Prostate gland (tissue), 2 donors: ENCODE measurements at regions not wholly inside any gene's neighbourhood (a gene's known extent, or its start where the extent isn't known, plus 50 kb on each side); places are given as distances from the start of the nearest gene placed in this dataset.

Experiments used
- DNase-seq: peaks from one replicate; pipeline ENCODE4 v3.0.0-alpha.2; 2019; ENCODE audit warnings: low spot score
- H3K27ac ChIP-seq, 2 donors: fragments of 200-600 bp; sonication (generic); 2 replicates each; pipeline ENCODE4 v1.5.1; 2017 to 2019
- H3K27me3 ChIP-seq: fragments of 200-600 bp; sonication (generic); replicated peaks from 2 replicates; pipeline ENCODE4 v1.5.1; 2019; ENCODE audit not compliant: insufficient read depth
- H3K36me3 ChIP-seq, 2 donors: fragments of 200-600 bp; sonication (generic); 1 replicate in 1 of 2; 2 replicates in 1 of 2; pipeline versions ENCODE4 v1.5.1 to v1.8.1; 2017 to 2019
- H3K4me1 ChIP-seq: fragments of 200-600 bp; sonication (generic); replicated peaks from 2 replicates; pipeline ENCODE4 v1.5.1; 2019
- H3K4me3 ChIP-seq, 2 donors: fragments of 200-600 bp; sonication (generic); 2 replicates each; pipeline ENCODE4 v1.5.1; 2017 to 2019
- H3K9me3 ChIP-seq: fragments of 200-600 bp; sonication (generic); 2 replicates; pipeline ENCODE4 v1.5.1; 2017
- CTCF ChIP-seq, 4 experiments: fragments of 200-600 bp in 2 of 4; fragments of 450-650 bp in 2 of 4; sonication (generic) in 2 of 4; IDR thresholded peaks; 1 replicate in 3 of 4; 2 replicates in 1 of 4; pipeline ENCODE4 v1.5.1; 2016 to 2019; ENCODE audit warnings: antibody characterized with exemption in 4 of 4, mild to moderate bottlenecking in 2 of 4, moderate library complexity in 2 of 4
- POLR2A ChIP-seq: fragments of 450-650 bp; IDR thresholded peaks from one replicate; pipeline ENCODE4 v1.6.1; 2016; ENCODE audit warnings: antibody characterized with exemption, mild to moderate bottlenecking
- POLR2AphosphoS5 ChIP-seq: sonication (generic); formaldehyde crosslinking; IDR thresholded peaks from one replicate; pipeline ENCODE4 v1.6.1; 2017; ENCODE audit warnings: antibody characterized with exemption
- WGBS: methylation state at CpG from one replicate; pipeline ENCODE4 v1.1.5; 2018; 5-methylcytosine and 5-hydroxymethylcytosine counted together
- intact Hi-C: fragments of 100-400 bp; cut with DNase I; formaldehyde crosslinking; loops from one replicate; pipeline ENCODE4 v1.14.2; 2022

- no peak overlapping the region for H3K4me3 ChIP-seq
- intact Hi-C loops: no loop called here
- no peak for DNase-seq
- H3K9me3 ChIP-seq: no peaks in the 10 kb centered on the region
- no peak overlapping the region for H3K27ac ChIP-seq
- 96% methylated on average over 6 of the region's 6 CpGs for WGBS
- no peaks in the 10 kb centered on the region for H3K27me3 ChIP-seq
- H3K4me1 ChIP-seq: no peaks in the 10 kb centered on the region
- no peaks in the 10 kb centered on the region for H3K36me3 ChIP-seq
- TF ChIP-seq CTCF (IDR thresholded peaks at IDR 0.05) (no peak), POLR2AphosphoS5 (no peak), POLR2A (no peak)
These were observed 905.7 kb downstream of the LTN1 start for GRCh38 chr21:28086861-28087581.

- no peaks in the 10 kb centered on the region for H3K36me3 ChIP-seq
These were observed 907.7 kb downstream of the LTN1 start for GRCh38 chr21:28084951-28085350.

GRCh38 chr21:28083350-28083749, 909.3 kb downstream of the LTN1 start:
- WGBS: 89% methylated on average over 3 of the region's 3 CpGs
- no peaks in the 10 kb centered on the region for H3K9me3 ChIP-seq
- H3K36me3 ChIP-seq: no peaks in the 10 kb centered on the region
- no peaks in the 10 kb centered on the region for H3K4me1 ChIP-seq
- H3K4me3 ChIP-seq: no peak overlapping the region
- no peaks in the 10 kb centered on the region for H3K27me3 ChIP-seq
- no peak for TF ChIP-seq CTCF (IDR thresholded peaks at IDR 0.05)
- no peak for TF ChIP-seq POLR2A
- TF ChIP-seq POLR2AphosphoS5: no peak
- no peak overlapping the region for H3K27ac ChIP-seq
- DNase-seq: no peak
- intact Hi-C loops: no loop called here

More at GRCh38 chr21:28084951-28085350, 907.7 kb downstream of the LTN1 start:
- intact Hi-C loops: no loop called here
- WGBS: 82% methylated on average over 2 of the region's 2 CpGs
- TF ChIP-seq POLR2AphosphoS5 (no peak), CTCF (IDR thresholded peaks at IDR 0.05) (no peak), POLR2A (no peak)
- Histone ChIP-seq H3K9me3 (no peaks in the 10 kb centered on the region), H3K4me3 (no peak overlapping the region), H3K27me3 (no peaks in the 10 kb centered on the region), H3K4me1 (no peaks in the 10 kb centered on the region), H3K27ac (no peak overlapping the region)
- no peak for DNase-seq

- no peaks in the 10 kb centered on the region for H3K4me1 ChIP-seq
- no peak overlapping the region for H3K27ac ChIP-seq
- intact Hi-C loops: no loop called here
- TF ChIP-seq POLR2A: no peak
- TF ChIP-seq POLR2AphosphoS5: no peak
- TF ChIP-seq CTCF (IDR thresholded peaks at IDR 0.05): no peak
- no peaks in the 10 kb centered on the region for H3K27me3 ChIP-seq
- WGBS: 94% methylated on average over 2 of the region's 2 CpGs
- H3K36me3 ChIP-seq: no peaks in the 10 kb centered on the region
- no peak for DNase-seq
- no peaks in the 10 kb centered on the region for H3K9me3 ChIP-seq
- no peak overlapping the region for H3K4me3 ChIP-seq
These were observed 914.6 kb downstream of the LTN1 start for GRCh38 chr21:28078126-28078525.

GRCh38 chr21:28074676-28075075, 918.0 kb downstream of the LTN1 start:
- intact Hi-C loops: no loop called here
- no peak for DNase-seq
- WGBS: 13% methylated on average over 1 of the region's 1 CpG
- Histone ChIP-seq H3K27me3 (no peaks in the 10 kb centered on the region), H3K27ac (peak overlapping the region in 1 of 2 donors; percentile 31), H3K9me3 (no peaks in the 10 kb centered on the region), H3K4me1 (no peaks in the 10 kb centered on the region), H3K36me3 (no peaks in the 10 kb centered on the region), H3K4me3 (no peak overlapping the region)
- TF ChIP-seq POLR2A (no peak), CTCF (IDR thresholded peaks at IDR 0.05) (no peak), POLR2AphosphoS5 (peak; percentile 54)
